ENCODE measurements at regions not wholly inside any gene's neighbourhood (a gene's known extent, or its start where the extent isn't known, plus 50 kb on each side); places are given as distances from the start of the nearest gene placed in this dataset.

DNA sequence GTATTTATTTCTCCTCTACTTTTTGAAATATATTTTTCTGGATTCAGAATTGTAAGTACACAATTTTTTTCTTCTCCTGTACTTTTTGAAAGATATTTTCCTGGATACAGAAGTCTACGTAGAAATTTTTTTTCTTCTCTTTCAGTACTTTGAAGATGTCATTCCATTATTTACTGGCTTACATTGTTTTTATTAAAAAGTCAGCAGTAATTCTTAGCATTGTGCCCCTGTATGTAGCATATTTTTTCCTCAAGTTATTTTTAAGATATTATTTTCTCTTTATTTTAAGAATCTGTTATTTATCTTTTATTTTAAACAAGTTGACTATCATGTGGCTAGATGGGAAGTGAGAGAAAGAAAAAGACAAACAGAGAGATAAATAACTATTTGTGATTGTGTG is 119.0 kb upstream of the NPSR1 start:
- Histone ChIP-seq H3K9me2 (ENCODE audit: insufficient read depth) (no peaks in the 10 kb centered on the region), H3K79me2 (ENCODE audit: insufficient read depth, low read length) (no peaks in the 10 kb centered on the region), H4K20me1 (ENCODE audit: insufficient read depth) (no peaks in the 10 kb centered on the region), H3K9me3 (ENCODE audit: control insufficient read depth in 1 of 2, insufficient read depth in 1 of 2, low read depth in 1 of 2, low read length in 2 of 2) (peaks cover 0 to 7% of the 10 kb centered on the region in 2 experiments; a peak in 2 of 4 replicates), H3K4me1 (ENCODE audit: control insufficient read depth in 1 of 2, insufficient read depth in 2 of 2, low read length in 2 of 2) (no peaks in the 10 kb centered on the region), H3K27me3 (ENCODE audit: insufficient read depth, low read length) (no peaks in the 10 kb centered on the region), H3K4me3 (replicated peaks in 1 of 2; ENCODE audit: low read depth in 1 of 2, low read length in 2 of 2) (no peak overlapping the region), H3K36me3 (ENCODE audit: control insufficient read depth in 1 of 2, insufficient read depth in 2 of 2, low read length in 2 of 2) (no peaks in the 10 kb centered on the region), H3K4me2 (ENCODE audit: low read length) (no peak overlapping the region), H3K9ac (ENCODE audit: low read length) (no peak overlapping the region), H2AFZ (ENCODE audit: low read depth, low read length, poor library complexity, severe bottlenecking) (no peak overlapping the region), H3K27ac (ENCODE audit: low read depth, low read length) (no peak overlapping the region)
- ChIA-PET CTCF (no interaction called here), RAD21 (ENCODE audit: low non-redundant PET in 1 of 2, low total read pairs in 2 of 2, uncharacterized antibody in 2 of 2, unreplicated experiment in 2 of 2) (no interaction called here), POLR2A (no interaction called here)
- intact Hi-C loops (cut with micrococcal nuclease): no loop called here
- DNase-seq (ENCODE audit: low read depth, low spot score): no peak
- no peak for ATAC-seq
- TF ChIP-seq ZFX (IDR thresholded peaks at IDR 0.05) (no peak), CBX3 (IDR thresholded peaks at IDR 0.05; ENCODE audit: low read depth) (0 out of 2 replicates have a peak, but pooled peaks have one; percentile 18)
- no TSS peak for BruUV-seq (replicated peaks)

DNA sequence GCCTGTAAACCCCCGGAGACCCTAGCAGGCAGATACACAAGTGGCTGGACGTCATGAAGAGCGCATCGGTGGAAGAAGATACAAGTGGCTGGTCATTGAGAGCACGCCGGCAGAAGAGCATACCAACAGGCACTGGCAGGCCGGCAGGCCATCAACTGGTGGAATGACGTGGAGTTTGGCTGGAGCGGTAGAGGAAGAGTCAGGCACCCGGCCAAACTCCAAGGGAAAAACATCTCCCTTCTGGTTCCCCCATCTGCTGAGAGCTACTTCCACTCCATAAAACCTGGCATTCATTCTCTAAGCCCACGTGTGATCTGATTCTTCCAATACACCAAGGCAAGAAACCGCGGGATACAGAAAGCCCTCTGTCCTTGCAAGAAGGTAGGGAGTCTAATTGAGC is 113.4 kb upstream of the NPSR1 start:
- ATAC-seq: no peak
- Histone ChIP-seq H3K4me1 (ENCODE audit: control insufficient read depth in 1 of 2, insufficient read depth in 2 of 2, low read length in 2 of 2) (no peaks in the 10 kb centered on the region), H3K27me3 (ENCODE audit: insufficient read depth, low read length) (no peaks in the 10 kb centered on the region), H3K27ac (ENCODE audit: low read depth, low read length) (no peak overlapping the region), H2AFZ (ENCODE audit: low read depth, low read length, poor library complexity, severe bottlenecking) (no peak overlapping the region), H3K9ac (ENCODE audit: low read length) (no peak overlapping the region), H4K20me1 (ENCODE audit: insufficient read depth) (no peaks in the 10 kb centered on the region), H3K79me2 (ENCODE audit: insufficient read depth, low read length) (no peaks in the 10 kb centered on the region), H3K4me2 (ENCODE audit: low read length) (no peak overlapping the region), H3K9me2 (ENCODE audit: insufficient read depth) (no peaks in the 10 kb centered on the region; the same call in 1 of the 2 replicates), H3K9me3 (ENCODE audit: control insufficient read depth in 1 of 2, insufficient read depth in 1 of 2, low read depth in 1 of 2, low read length in 2 of 2) (peaks cover 0 to 2% of the 10 kb centered on the region in 2 experiments; a peak in 1 of 4 replicates), H3K4me3 (replicated peaks in 1 of 2; ENCODE audit: low read depth in 1 of 2, low read length in 2 of 2) (no peak overlapping the region), H3K36me3 (ENCODE audit: control insufficient read depth in 1 of 2, insufficient read depth in 2 of 2, low read length in 2 of 2) (no peaks in the 10 kb centered on the region)
- TF ChIP-seq CEBPB (IDR thresholded peaks at IDR 0.05; ENCODE audit: low read depth) (no peak), ZFX (IDR thresholded peaks at IDR 0.05) (no peak), SP1 (IDR thresholded peaks at IDR 0.05; ENCODE audit: low read depth) (no peak), ZNF274 (IDR thresholded peaks at IDR 0.05; ENCODE audit: low read depth, low read length) (no peak), TCF7L2 (IDR thresholded peaks at IDR 0.05; ENCODE audit: borderline replicate concordance, extremely low read depth, insufficient read depth, insufficient read length) (no peak), EZH2 (IDR thresholded peaks at IDR 0.05) (no peak), REST (IDR thresholded peaks at IDR 0.05; ENCODE audit: low read depth) (no peak), ZBTB33 (IDR thresholded peaks at IDR 0.05; ENCODE audit: extremely low read depth, insufficient replicate concordance, low read length) (no peak), POLR2AphosphoS5 (IDR thresholded peaks at IDR 0.05; ENCODE audit: low read depth, low read length) (no peak)
- TF ChIP-seq, protein P1, sequence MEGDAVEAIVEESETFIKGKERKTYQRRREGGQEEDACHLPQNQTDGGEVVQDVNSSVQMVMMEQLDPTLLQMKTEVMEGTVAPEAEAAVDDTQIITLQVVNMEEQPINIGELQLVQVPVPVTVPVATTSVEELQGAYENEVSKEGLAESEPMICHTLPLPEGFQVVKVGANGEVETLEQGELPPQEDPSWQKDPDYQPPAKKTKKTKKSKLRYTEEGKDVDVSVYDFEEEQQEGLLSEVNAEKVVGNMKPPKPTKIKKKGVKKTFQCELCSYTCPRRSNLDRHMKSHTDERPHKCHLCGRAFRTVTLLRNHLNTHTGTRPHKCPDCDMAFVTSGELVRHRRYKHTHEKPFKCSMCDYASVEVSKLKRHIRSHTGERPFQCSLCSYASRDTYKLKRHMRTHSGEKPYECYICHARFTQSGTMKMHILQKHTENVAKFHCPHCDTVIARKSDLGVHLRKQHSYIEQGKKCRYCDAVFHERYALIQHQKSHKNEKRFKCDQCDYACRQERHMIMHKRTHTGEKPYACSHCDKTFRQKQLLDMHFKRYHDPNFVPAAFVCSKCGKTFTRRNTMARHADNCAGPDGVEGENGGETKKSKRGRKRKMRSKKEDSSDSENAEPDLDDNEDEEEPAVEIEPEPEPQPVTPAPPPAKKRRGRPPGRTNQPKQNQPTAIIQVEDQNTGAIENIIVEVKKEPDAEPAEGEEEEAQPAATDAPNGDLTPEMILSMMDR (IDR thresholded peaks at IDR 0.05 in 2 of 3, conservative IDR thresholded peaks at IDR 0.05 in 1 of 3; ENCODE audit: borderline replicate concordance in 1 of 3, insufficient read depth in 1 of 3, low read depth in 2 of 3, low read length in 2 of 3): no peak
- TF ChIP-seq, protein P2, sequence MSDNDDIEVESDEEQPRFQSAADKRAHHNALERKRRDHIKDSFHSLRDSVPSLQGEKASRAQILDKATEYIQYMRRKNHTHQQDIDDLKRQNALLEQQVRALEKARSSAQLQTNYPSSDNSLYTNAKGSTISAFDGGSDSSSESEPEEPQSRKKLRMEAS (IDR thresholded peaks at IDR 0.05): no peak
- ChIA-PET RAD21 (ENCODE audit: low non-redundant PET in 1 of 2, low total read pairs in 2 of 2, uncharacterized antibody in 2 of 2, unreplicated experiment in 2 of 2) (no interaction called here), CTCF (no interaction called here), POLR2A (no interaction called here)
- BruUV-seq (replicated peaks): no TSS peak
- no peak for DNase-seq (ENCODE audit: low read depth, low spot score)
- intact Hi-C loops (cut with micrococcal nuclease): no loop called here
